ENCODE measurements at regions not wholly inside any gene's neighbourhood (a gene's known extent, or its start where the extent isn't known, plus 50 kb on each side); places are given as distances from the start of the nearest gene placed in this dataset.
A peak's percentile ranks its signal among the peaks of the same experiment; 100 is the strongest.

DNA sequence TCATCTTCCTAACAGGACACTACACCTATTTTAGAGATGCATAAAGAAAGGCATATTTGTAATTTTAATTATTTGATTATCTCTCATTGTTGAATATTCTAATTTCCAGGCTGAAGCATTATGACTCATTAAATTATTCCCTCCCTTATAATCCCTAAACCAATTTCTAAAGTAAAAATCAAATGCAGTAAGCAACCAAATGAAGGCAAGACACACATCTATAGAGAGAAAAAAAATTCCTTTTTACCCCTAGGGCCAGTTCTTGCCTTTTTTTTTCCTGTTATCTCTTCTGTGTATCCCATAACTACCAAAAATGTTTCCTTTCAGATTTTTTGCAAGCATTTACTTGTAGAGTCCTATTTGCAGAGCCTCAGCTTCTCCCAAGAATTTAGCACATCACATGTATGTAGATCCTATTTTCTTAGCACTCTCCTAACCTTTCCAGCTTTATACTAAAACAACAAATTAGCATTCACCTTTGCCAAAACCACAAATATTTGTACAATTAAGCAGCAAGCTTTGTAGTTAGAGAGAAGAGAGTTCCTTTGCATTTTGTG is 177.9 kb downstream of the SATB1 start:
- dilution Hi-C loops (cut with MboI; ENCODE audit: extremely low pct_ligation_motif_present, low sequenced_read_pairs): no loop called here
- H3K27ac ChIP-seq (ENCODE audit: control insufficient read depth, insufficient read depth, low read length): no peak overlapping the region
- H3K79me2 ChIP-seq (ENCODE audit: control insufficient read depth, insufficient read depth, low read length): no peaks in the 10 kb centered on the region
- no peak overlapping the region for H2AFZ ChIP-seq (ENCODE audit: control insufficient read depth, low read length)
- no peak overlapping the region for H3K9ac ChIP-seq (ENCODE audit: control insufficient read depth, extremely low read depth, insufficient read depth, low read length)
- no peak for TF ChIP-seq EZH2 (IDR thresholded peaks at IDR 0.05; ENCODE audit: low read length)
- TF ChIP-seq, protein P1, sequence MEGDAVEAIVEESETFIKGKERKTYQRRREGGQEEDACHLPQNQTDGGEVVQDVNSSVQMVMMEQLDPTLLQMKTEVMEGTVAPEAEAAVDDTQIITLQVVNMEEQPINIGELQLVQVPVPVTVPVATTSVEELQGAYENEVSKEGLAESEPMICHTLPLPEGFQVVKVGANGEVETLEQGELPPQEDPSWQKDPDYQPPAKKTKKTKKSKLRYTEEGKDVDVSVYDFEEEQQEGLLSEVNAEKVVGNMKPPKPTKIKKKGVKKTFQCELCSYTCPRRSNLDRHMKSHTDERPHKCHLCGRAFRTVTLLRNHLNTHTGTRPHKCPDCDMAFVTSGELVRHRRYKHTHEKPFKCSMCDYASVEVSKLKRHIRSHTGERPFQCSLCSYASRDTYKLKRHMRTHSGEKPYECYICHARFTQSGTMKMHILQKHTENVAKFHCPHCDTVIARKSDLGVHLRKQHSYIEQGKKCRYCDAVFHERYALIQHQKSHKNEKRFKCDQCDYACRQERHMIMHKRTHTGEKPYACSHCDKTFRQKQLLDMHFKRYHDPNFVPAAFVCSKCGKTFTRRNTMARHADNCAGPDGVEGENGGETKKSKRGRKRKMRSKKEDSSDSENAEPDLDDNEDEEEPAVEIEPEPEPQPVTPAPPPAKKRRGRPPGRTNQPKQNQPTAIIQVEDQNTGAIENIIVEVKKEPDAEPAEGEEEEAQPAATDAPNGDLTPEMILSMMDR (optimal IDR thresholded peaks at IDR 0.05 in 1 of 3, IDR thresholded peaks at IDR 0.05 in 1 of 3, conservative IDR thresholded peaks at IDR 0.05 in 1 of 3; ENCODE audit: extremely low read depth in 1 of 3, insufficient read depth in 2 of 3, low read length in 3 of 3): no peak
- no peaks in the 10 kb centered on the region for H3K36me3 ChIP-seq (ENCODE audit: control insufficient read depth in 2 of 2, extremely low read depth in 1 of 2, insufficient read depth in 2 of 2, low read length in 2 of 2)
- peaks cover 10% of the 10 kb centered on the region for H3K4me1 ChIP-seq (ENCODE audit: control insufficient read depth, extremely low read depth, insufficient read depth, low read length)
- no peaks in the 10 kb centered on the region for H4K20me1 ChIP-seq (ENCODE audit: control insufficient read depth, extremely low read depth, insufficient read depth, low read length)
- H3K4me2 ChIP-seq (ENCODE audit: control insufficient read depth, extremely low read depth, insufficient read depth, low read depth, low read length): peak overlapping the region; percentile 5
- H3K4me3 ChIP-seq (ENCODE audit: control insufficient read depth in 2 of 3, extremely low read depth in 1 of 3, insufficient read depth in 2 of 3, low read depth in 1 of 3, low read length in 3 of 3): no peak overlapping the region
- DNase-seq (ENCODE audit: low read depth, low spot score): no peak
- peak; percentile 63 for FAIRE-seq
- H3K9me3 ChIP-seq (ENCODE audit: control insufficient read depth, low read depth, low read length): no peaks in the 10 kb centered on the region
- H3K27me3 ChIP-seq (ENCODE audit: control insufficient read depth, extremely low read depth, insufficient read depth, low read length): no peaks in the 10 kb centered on the region
- H3K9me1 ChIP-seq (ENCODE audit: control insufficient read depth, extremely low read depth, insufficient read depth, low read length): no peaks in the 10 kb centered on the region

DNA sequence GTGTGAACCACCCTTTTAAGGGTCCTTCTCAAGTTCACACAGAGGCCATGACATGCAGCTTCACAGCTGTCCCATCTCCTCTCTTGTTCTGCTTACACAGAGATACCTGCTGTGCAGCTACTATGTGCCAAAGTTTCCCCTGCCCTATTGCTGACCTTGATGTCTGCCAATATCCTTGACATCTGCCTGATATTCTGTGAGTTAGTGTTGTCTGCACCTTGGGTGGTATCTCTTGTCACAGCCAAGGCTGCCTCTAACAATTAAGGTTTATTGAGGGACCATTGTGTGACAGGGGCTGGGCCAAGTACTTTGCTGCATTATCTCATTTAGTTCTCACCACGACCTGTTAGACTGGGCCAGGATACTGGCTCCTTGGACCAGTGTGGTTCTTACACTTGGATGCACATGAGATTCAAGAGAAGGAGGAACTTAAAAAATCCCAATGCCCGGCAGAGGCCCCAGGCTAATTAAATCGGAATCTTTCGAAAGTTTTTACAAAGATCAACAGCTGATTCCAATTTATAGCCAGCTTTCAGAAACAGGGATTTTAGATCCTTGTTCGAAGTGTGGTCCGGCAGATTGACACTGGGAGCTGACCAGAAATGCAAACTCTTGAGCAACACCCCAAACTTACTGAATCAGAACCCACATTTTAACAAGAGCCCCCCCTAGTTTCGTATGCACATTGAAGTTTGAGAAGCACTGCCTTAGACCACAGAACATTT is 178.6 kb downstream of the SATB1 start:
- Histone ChIP-seq H3K4me1 (ENCODE audit: control insufficient read depth, extremely low read depth, insufficient read depth, low read length) (peaks cover 16% of the 10 kb centered on the region), H2AFZ (ENCODE audit: control insufficient read depth, low read length) (no peak overlapping the region), H3K79me2 (ENCODE audit: control insufficient read depth, insufficient read depth, low read length) (no peaks in the 10 kb centered on the region), H3K9me1 (ENCODE audit: control insufficient read depth, extremely low read depth, insufficient read depth, low read length) (no peaks in the 10 kb centered on the region), H3K9me3 (ENCODE audit: control insufficient read depth, low read depth, low read length) (no peaks in the 10 kb centered on the region), H3K27ac (ENCODE audit: control insufficient read depth, insufficient read depth, low read length) (no peak overlapping the region), H4K20me1 (ENCODE audit: control insufficient read depth, extremely low read depth, insufficient read depth, low read length) (no peaks in the 10 kb centered on the region), H3K4me2 (ENCODE audit: control insufficient read depth, extremely low read depth, insufficient read depth, low read depth, low read length) (no peak overlapping the region), H3K9ac (ENCODE audit: control insufficient read depth, extremely low read depth, insufficient read depth, low read length) (no peak overlapping the region), H3K27me3 (ENCODE audit: control insufficient read depth, extremely low read depth, insufficient read depth, low read length) (no peaks in the 10 kb centered on the region), H3K4me3 (ENCODE audit: control insufficient read depth in 2 of 3, extremely low read depth in 1 of 3, insufficient read depth in 2 of 3, low read depth in 1 of 3, low read length in 3 of 3) (no peak overlapping the region), H3K36me3 (ENCODE audit: control insufficient read depth in 2 of 2, extremely low read depth in 1 of 2, insufficient read depth in 2 of 2, low read length in 2 of 2) (no peaks in the 10 kb centered on the region)
- TF ChIP-seq, protein P1 (optimal IDR thresholded peaks at IDR 0.05 in 1 of 3, IDR thresholded peaks at IDR 0.05 in 1 of 3, conservative IDR thresholded peaks at IDR 0.05 in 1 of 3; ENCODE audit: extremely low read depth in 1 of 3, insufficient read depth in 2 of 3, low read length in 3 of 3): no peak
- no peak for TF ChIP-seq EZH2 (IDR thresholded peaks at IDR 0.05; ENCODE audit: low read length)
- FAIRE-seq (no peak), DNase-seq (ENCODE audit: low read depth, low spot score) (no peak)
- dilution Hi-C loops (cut with MboI; ENCODE audit: extremely low pct_ligation_motif_present, low sequenced_read_pairs): no loop called here
